GM10248 (cell line): ENCODE measurements at regions not wholly inside any gene's neighbourhood (a gene's known extent, or its start where the extent isn't known, plus 50 kb on each side); places are given as distances from the start of the nearest gene placed in this dataset.

Experiments used
- CTCF ChIA-PET: fragments of 300-600 bp; sonication (Branson Sonifier 250); formaldehyde crosslinking; extraction: SDS; loops from one replicate; lab custom pipeline; 2021; ENCODE audit warnings: antibody characterized with exemption; lab: Yijun Ruan, JAX
- POLR2A ChIA-PET: fragments of 350-650 bp; sonication (Branson Sonifier 250); formaldehyde crosslinking; extraction: SDS; loops from one replicate; lab custom pipeline; 2020; ENCODE audit warnings: antibody characterized with exemption; lab: Yijun Ruan, JAX
- DNase-seq: peaks from one replicate; pipeline ENCODE4 v3.0.0; 2012; ENCODE audit errors: extremely low spot score
- TF ChIP-seq, protein P1 (sequence below): IDR thresholded peaks from 2 replicates; pipeline ENCODE4 v1.5.1; 2012; ENCODE audit warnings: mild to moderate bottlenecking, low read depth; ENCODE audit errors: extremely low read depth, missing control alignments, control extremely low read depth

DNA sequence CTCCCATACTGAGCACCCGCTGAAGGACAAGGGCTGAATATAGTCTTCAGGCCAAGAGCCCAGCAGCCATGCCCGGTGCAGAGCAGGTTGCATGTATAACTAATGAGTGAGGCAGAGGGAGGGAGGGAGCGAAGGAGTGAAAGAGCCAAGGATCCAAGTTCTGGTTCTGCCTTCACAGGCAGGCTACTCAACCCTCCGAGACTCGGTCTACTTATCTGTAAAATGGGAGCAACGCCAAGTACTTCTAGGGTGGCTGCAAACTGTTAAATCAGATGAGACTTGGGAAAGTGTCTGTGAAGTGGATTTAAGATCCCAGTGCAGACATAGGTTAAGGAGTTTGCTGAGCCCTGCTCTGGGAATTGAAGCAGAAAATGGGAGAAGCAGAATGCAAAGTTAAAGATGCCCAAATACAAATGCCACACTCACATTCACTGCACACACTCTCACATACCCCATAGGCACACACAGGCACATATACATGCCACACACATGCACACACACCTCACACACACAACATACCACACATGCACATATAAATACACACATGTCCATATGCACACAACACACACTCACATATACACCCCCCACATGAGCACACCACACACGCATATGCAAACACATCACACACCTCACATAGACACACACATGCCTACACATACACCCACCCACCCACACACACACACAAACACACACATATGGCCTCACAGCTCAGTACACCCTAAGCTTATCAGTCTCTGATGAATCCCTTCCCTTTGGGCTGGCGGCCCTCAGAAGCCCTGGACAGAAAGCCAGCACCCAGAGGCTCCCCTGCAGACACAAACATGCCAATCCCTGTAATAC lies 76.7 kb downstream of the PITPNM2 start:
- POLR2A ChIA-PET = interaction anchor here (0.9 kb wide), 1 partner anchor 158 kb away, joined by 3 read pairs; the partner anchor contains the start of gene MPHOSPH9
- DNase-seq = no peak
- CTCF ChIA-PET = interaction anchor here (0.9 to 2.1 kb wide), 3 partner anchors 9 to 41 kb away, joined by 3 to 10 read pairs (median 4); no protein-coding TSS in a partner anchor
- TF ChIP-seq, protein P1, sequence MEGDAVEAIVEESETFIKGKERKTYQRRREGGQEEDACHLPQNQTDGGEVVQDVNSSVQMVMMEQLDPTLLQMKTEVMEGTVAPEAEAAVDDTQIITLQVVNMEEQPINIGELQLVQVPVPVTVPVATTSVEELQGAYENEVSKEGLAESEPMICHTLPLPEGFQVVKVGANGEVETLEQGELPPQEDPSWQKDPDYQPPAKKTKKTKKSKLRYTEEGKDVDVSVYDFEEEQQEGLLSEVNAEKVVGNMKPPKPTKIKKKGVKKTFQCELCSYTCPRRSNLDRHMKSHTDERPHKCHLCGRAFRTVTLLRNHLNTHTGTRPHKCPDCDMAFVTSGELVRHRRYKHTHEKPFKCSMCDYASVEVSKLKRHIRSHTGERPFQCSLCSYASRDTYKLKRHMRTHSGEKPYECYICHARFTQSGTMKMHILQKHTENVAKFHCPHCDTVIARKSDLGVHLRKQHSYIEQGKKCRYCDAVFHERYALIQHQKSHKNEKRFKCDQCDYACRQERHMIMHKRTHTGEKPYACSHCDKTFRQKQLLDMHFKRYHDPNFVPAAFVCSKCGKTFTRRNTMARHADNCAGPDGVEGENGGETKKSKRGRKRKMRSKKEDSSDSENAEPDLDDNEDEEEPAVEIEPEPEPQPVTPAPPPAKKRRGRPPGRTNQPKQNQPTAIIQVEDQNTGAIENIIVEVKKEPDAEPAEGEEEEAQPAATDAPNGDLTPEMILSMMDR = no peak

DNA sequence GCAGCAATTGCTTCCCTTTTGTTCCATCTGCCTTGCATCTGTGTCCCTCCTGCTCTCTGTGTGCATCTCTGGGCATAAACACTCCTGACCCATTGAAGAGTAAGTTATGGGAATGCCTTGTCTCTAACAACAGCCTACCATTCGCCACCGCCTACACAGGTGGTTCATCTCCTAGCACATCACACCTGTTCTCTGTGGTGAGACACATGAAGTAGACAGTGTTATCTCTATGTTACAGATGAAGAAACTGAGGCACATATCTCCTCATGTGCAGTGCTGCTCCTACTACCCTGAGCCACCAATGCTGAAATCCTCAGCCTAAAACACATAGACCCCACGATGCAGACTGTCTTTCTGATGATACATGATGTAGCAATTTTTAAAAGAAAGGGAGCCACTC lies 77.6 kb downstream of the PITPNM2 start:
- CTCF ChIA-PET = no interaction called here

DNA sequence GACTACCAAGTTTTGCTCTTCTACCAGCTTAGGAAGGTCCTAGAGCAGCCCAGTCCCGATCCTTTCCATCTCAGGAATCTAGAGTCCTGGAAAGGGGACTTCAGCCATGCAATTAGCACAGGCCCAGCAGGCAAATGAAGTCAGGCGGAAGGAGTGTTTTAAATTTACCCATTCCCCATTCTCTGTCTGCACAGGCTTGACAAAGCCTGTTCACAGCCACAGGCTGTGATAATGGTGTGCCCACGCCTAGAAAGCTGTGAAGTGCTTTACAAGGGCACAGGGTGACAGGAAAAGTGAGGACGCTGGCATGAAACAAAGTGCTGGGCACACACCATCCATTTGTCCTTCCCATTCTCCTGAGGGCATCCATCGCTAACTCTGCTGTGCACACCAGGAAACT lies 79.0 kb downstream of the PITPNM2 start:
- TF ChIP-seq, protein P1 = no peak
- ChIA-PET CTCF (interaction anchor here (1.1 kb wide), 1 partner anchor 12 kb away, joined by 4 read pairs; no protein-coding TSS in a partner anchor), POLR2A (no interaction called here)
- DNase-seq = no peak

More for the DNA sequence above, 77.6 kb downstream of the PITPNM2 start:
- POLR2A ChIA-PET = no interaction called here
- TF ChIP-seq, protein P1 = no peak
- no peak for DNase-seq

DNA sequence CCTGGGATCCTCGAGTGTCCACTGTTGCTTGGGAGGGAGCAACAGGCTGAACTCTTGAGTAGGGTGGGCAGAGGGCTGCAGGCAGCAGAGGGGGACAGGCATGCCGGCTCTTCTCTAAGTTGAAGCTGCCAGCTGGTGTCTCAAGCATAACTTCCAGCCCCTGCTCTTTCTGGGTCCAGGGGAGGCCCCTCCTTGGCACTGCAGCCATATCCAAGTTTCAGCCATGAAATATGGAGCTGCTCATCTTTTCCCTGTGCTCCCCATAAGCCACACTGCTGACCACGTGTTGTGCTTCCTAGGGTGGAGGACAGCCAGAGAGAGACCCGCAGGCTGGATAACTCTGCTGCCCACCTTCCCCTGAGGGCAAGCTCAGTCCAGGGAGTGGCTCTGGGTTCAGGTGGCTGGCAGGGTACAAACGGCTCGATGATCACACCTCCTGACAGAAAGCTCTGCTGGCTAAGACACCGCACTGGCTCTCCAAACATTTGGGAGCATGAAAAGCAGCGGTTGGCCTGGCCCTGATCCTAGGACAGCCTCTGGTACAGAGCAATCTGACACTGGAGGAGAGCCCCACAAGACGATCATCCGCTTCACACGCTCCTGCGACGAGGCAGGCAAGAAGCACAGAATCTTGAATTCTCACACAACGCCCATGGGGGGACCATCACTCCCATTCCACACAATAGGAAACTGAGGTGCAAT lies 79.6 kb downstream of the PITPNM2 start:
- DNase-seq = no peak
- TF ChIP-seq, protein P1 = no peak
- CTCF ChIA-PET = interaction anchor here (1.1 to 1.4 kb wide), 2 partner anchors 12 to 13 kb away, joined by 3 to 4 read pairs; no protein-coding TSS in a partner anchor
- POLR2A ChIA-PET = no interaction called here

DNA sequence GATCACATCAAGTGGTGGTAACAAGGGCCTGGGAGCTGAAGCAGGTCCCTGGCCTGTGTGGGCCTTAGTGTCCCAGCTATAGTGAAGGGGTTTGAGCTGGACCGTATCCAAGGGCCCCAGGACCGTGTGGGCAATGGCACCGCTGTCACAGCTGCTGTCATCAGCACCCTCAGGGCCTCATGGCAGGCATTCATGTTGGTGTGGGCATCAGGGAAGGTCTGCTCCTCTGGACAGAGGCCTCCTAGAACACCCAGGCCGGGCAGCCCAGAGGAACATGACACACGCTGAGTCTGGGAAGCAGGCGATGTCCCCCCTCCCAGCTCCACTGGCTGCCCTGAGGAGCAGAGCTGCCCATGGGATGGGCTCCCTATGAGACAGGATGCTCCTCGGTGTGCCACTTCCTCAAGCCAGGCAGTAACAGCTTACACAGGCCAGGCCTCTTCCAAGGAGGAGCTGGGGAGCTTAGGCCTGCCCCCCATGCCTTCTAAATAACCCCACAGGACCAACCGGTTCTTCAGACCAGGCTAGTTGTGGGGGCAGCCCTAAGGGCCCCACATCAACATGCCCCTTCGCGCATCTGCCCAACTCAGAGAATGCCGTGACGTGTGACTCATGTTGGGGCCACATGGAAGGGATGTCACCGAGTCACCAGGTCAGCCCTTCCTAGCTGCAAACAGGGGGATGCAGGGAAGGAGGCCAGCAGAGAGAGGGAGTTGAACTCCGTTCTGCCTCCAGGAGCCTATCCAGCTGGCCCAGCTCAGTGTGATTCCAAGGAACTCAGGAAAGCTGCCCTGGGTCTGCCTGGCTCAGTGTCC lies 80.4 kb downstream of the PITPNM2 start:
- TF ChIP-seq, protein P1 = no peak
- ChIA-PET POLR2A (no interaction called here), CTCF (interaction anchor here (0.6 to 1.6 kb wide), 5 partner anchors 11 to 277 kb away, joined by 3 to 7 read pairs (median 3); no protein-coding TSS in a partner anchor)
- no peak for DNase-seq
